ENCODE measurements at regions not wholly inside any gene's neighbourhood (a gene's known extent, or its start where the extent isn't known, plus 50 kb on each side); places are given as distances from the start of the nearest gene placed in this dataset.
"Not testable (repeated sequence)": the region's sequence is repeated elsewhere in the genome, so short reads cannot be mapped to it uniquely, and the experiment has no call there.

DNA sequence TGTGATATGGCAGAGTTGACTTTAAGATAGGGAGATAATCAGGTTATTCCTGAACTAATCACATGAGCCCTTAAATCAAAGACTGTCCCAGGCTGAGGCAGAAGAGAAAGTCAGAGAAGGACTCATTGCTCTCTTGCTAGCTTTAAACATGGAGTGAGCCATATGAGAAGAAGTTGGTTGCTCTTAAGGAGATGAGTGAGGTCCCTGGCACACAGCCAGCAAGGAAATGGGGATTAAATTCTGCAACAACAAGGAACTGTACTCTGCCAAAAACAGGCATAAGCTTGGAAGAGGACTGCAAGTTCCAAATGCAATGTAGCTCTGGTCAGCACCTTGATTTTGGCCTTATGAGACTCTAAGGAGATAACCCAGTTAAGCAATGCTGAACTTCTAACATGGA is 457.0 kb downstream of the PLOD2 start:
- H2AFZ ChIP-seq (ENCODE audit: low read length) = no peak overlapping the region
- H3K9ac ChIP-seq (ENCODE audit: extremely low read depth, insufficient read length, low read length) = no peak overlapping the region
- H3K79me2 ChIP-seq (ENCODE audit: insufficient read depth, low read length) = no peaks in the 10 kb centered on the region
- H3K36me3 Mint-ChIP-seq (ENCODE audit: insufficient read depth in 1 of 3, low read depth in 3 of 3) = peaks cover under 1 to 4% (median 1%) of the 10 kb centered on the region in 3 experiments; a peak in 6 of 7 replicates
- no peak overlapping the region for H3K4me2 ChIP-seq (ENCODE audit: insufficient read depth, insufficient read length, low read length)
- H3K14ac ChIP-seq (ENCODE audit: insufficient read depth, low read length) = no peak overlapping the region
- H3K9me3 ChIP-seq (ENCODE audit: control insufficient read depth, low read depth, low read length) = no peaks in the 10 kb centered on the region
- H4K20me1 ChIP-seq (ENCODE audit: control insufficient read depth, insufficient read depth, insufficient read length) = no peaks in the 10 kb centered on the region
- H3K23me2 ChIP-seq (ENCODE audit: insufficient read length, low read depth, low read length, poor library complexity, severe bottlenecking) = no peaks in the 10 kb centered on the region
- no peak overlapping the region for H2AK5ac ChIP-seq (ENCODE audit: insufficient read length, low read length)
- H3K4me1 Mint-ChIP-seq = peaks cover 0 to under 1% of the 10 kb centered on the region in 2 experiments; a peak in 1 of 4 replicates
- H4K8ac ChIP-seq (replicated peaks; ENCODE audit: insufficient read length, low read depth, low read length) = no peak overlapping the region
- H2BK120ac ChIP-seq (ENCODE audit: low read depth, low read length, poor library complexity, severe bottlenecking) = no peak overlapping the region
- no peak overlapping the region for H3K27ac Mint-ChIP-seq
- no peak overlapping the region for H2BK5ac ChIP-seq (ENCODE audit: insufficient read length, low read length)
- no peak for DNase-seq
- H3K27me3 Mint-ChIP-seq (ENCODE audit: low read depth) = no peaks in the 10 kb centered on the region
- no peak overlapping the region for H3T11ph ChIP-seq (ENCODE audit: low read length)
- TF ChIP-seq, protein P1, sequence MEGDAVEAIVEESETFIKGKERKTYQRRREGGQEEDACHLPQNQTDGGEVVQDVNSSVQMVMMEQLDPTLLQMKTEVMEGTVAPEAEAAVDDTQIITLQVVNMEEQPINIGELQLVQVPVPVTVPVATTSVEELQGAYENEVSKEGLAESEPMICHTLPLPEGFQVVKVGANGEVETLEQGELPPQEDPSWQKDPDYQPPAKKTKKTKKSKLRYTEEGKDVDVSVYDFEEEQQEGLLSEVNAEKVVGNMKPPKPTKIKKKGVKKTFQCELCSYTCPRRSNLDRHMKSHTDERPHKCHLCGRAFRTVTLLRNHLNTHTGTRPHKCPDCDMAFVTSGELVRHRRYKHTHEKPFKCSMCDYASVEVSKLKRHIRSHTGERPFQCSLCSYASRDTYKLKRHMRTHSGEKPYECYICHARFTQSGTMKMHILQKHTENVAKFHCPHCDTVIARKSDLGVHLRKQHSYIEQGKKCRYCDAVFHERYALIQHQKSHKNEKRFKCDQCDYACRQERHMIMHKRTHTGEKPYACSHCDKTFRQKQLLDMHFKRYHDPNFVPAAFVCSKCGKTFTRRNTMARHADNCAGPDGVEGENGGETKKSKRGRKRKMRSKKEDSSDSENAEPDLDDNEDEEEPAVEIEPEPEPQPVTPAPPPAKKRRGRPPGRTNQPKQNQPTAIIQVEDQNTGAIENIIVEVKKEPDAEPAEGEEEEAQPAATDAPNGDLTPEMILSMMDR (conservative IDR thresholded peaks at IDR 0.05) = no peak
- no peaks in the 10 kb centered on the region for H3K79me1 ChIP-seq (ENCODE audit: insufficient read depth, low read depth, low read length, poor library complexity, severe bottlenecking)
- H3K4me1 ChIP-seq (ENCODE audit: insufficient read depth, low read length) = no peaks in the 10 kb centered on the region
- H3K27ac ChIP-seq (ENCODE audit: insufficient read length, low read depth, low read length) = no peak overlapping the region
- no peak overlapping the region for H2BK20ac ChIP-seq (ENCODE audit: low read depth, low read length, poor library complexity, severe bottlenecking)
- no peaks in the 10 kb centered on the region for H3K27me3 ChIP-seq (ENCODE audit: insufficient read depth, low read length)
- H3K56ac ChIP-seq (ENCODE audit: insufficient read length, low read depth, low read length) = no peak overlapping the region
- peaks cover 2% of the 10 kb centered on the region in 2 experiments for H3K9me3 Mint-ChIP-seq
- H3K23ac ChIP-seq (ENCODE audit: insufficient read length, low read depth, low read length) = no peak overlapping the region
- H4K5ac ChIP-seq (ENCODE audit: insufficient read length, low read depth, low read length) = no peak overlapping the region
- no peak overlapping the region for H2BK15ac ChIP-seq (ENCODE audit: low read depth, low read length)
- H4K91ac ChIP-seq (ENCODE audit: insufficient read length, low read depth, low read length) = no peak overlapping the region
- H2BK12ac ChIP-seq (ENCODE audit: insufficient read length, low read depth, low read length) = no peak overlapping the region
- H3K18ac ChIP-seq (ENCODE audit: insufficient read length, low read depth, low read length) = no peak overlapping the region
- H3K4ac ChIP-seq (ENCODE audit: low read depth, low read length) = no peak overlapping the region
- no peak overlapping the region for H3K4me3 Mint-ChIP-seq

GRCh38 chr3:145709779-145710178 is 451.2 kb downstream of the PLOD2 start:
- not testable (repeated sequence) for H3K4me2 ChIP-seq (ENCODE audit: insufficient read depth, insufficient read length, low read length); H3K4me3 Mint-ChIP-seq; H3K27ac Mint-ChIP-seq; H3K79me1 ChIP-seq (ENCODE audit: insufficient read depth, low read depth, low read length, poor library complexity, severe bottlenecking); H3K4me1 ChIP-seq (ENCODE audit: insufficient read depth, low read length); H3K23ac ChIP-seq (ENCODE audit: insufficient read length, low read depth, low read length); H4K20me1 ChIP-seq (ENCODE audit: control insufficient read depth, insufficient read depth, insufficient read length); H3K4ac ChIP-seq (ENCODE audit: low read depth, low read length); H2AFZ ChIP-seq (ENCODE audit: low read length); H2AK5ac ChIP-seq (ENCODE audit: insufficient read length, low read length); H2BK20ac ChIP-seq (ENCODE audit: low read depth, low read length, poor library complexity, severe bottlenecking); DNase-seq; H4K5ac ChIP-seq (ENCODE audit: insufficient read length, low read depth, low read length); H2BK5ac ChIP-seq (ENCODE audit: insufficient read length, low read length); H3K4me1 Mint-ChIP-seq; H3K23me2 ChIP-seq (ENCODE audit: insufficient read length, low read depth, low read length, poor library complexity, severe bottlenecking); H4K8ac ChIP-seq (replicated peaks; ENCODE audit: insufficient read length, low read depth, low read length); H2BK15ac ChIP-seq (ENCODE audit: low read depth, low read length); H3T11ph ChIP-seq (ENCODE audit: low read length); H3K27me3 Mint-ChIP-seq (ENCODE audit: low read depth); H3K27me3 ChIP-seq (ENCODE audit: insufficient read depth, low read length); H3K56ac ChIP-seq (ENCODE audit: insufficient read length, low read depth, low read length); H4K91ac ChIP-seq (ENCODE audit: insufficient read length, low read depth, low read length); H3K27ac ChIP-seq (ENCODE audit: insufficient read length, low read depth, low read length); H3K79me2 ChIP-seq (ENCODE audit: insufficient read depth, low read length); H2BK120ac ChIP-seq (ENCODE audit: low read depth, low read length, poor library complexity, severe bottlenecking); H3K18ac ChIP-seq (ENCODE audit: insufficient read length, low read depth, low read length); H3K14ac ChIP-seq (ENCODE audit: insufficient read depth, low read length); H3K9ac ChIP-seq (ENCODE audit: extremely low read depth, insufficient read length, low read length); H2BK12ac ChIP-seq (ENCODE audit: insufficient read length, low read depth, low read length); H3K9me3 ChIP-seq (ENCODE audit: control insufficient read depth, low read depth, low read length)
- peaks cover 7 to 37% (median 33%) of the 10 kb centered on the region in 3 experiments for H3K36me3 Mint-ChIP-seq (ENCODE audit: insufficient read depth in 1 of 3, low read depth in 3 of 3)
- peaks cover 9 to 34% of the 10 kb centered on the region in 2 experiments for H3K9me3 Mint-ChIP-seq
- no CpG with 5 or more reads among the region's 1 CpG for WGBS (ENCODE audit: extremely low coverage, insufficient read length, low lambda C conversion rate)

Measured in H9 (cell line).